SK-N-SH treated with all-trans-retinoic acid at 6 μM for 48 hours (cell line): ENCODE measurements at regions not wholly inside any gene's neighbourhood (a gene's known extent, or its start where the extent isn't known, plus 50 kb on each side); places are given as distances from the start of the nearest gene placed in this dataset.

Experiments
- ARNTL ChIP-seq: fragments of 450-650 bp; formaldehyde crosslinking; IDR thresholded peaks from 2 replicates; pipeline ENCODE4 v1.5.0; 2020; ENCODE audit warnings: low read depth, mild to moderate bottlenecking, moderate library complexity, borderline replicate concordance
- CSRNP3 ChIP-seq: fragments of 250-450 bp; sonication (Bioruptor Pico); IDR thresholded peaks from 2 replicates; pipeline ENCODE4 v1.5.1; 2021; ENCODE audit warnings: mild to moderate bottlenecking, moderate library complexity
- PATZ1 ChIP-seq: fragments of 250-450 bp; sonication (Bioruptor Pico); IDR thresholded peaks from 2 replicates; pipeline ENCODE4 v1.8.0; 2020; ENCODE audit warnings: mild to moderate bottlenecking, moderate library complexity, borderline replicate concordance
- RARB ChIP-seq: fragments of 250-450 bp; sonication (Bioruptor Pico); IDR thresholded peaks from 2 replicates; pipeline ENCODE4 v1.8.0; 2021; ENCODE audit warnings: mild to moderate bottlenecking, moderate library complexity
- SNAI2 ChIP-seq: fragments of 250-450 bp; sonication (Bioruptor Pico); IDR thresholded peaks from 2 replicates; pipeline ENCODE4 v1.5.0; 2020; ENCODE audit warnings: mild to moderate bottlenecking, moderate library complexity
- TOX ChIP-seq: fragments of 250-450 bp; sonication (Bioruptor Pico); IDR thresholded peaks from 2 replicates; pipeline ENCODE4 v1.8.0; 2021; ENCODE audit warnings: mild to moderate bottlenecking, moderate library complexity, borderline replicate concordance
- ZC3H10 ChIP-seq: fragments of 250-450 bp; sonication (Bioruptor Pico); IDR thresholded peaks from 2 replicates; pipeline ENCODE4 v1.5.1; 2021; ENCODE audit warnings: mild to moderate bottlenecking, moderate library complexity

GRCh38 chr9:89804766-89805531 is 200.1 kb downstream of the GADD45G start:
- TF ChIP-seq TOX (CRISPR knock-in tag), result no peak
- TF ChIP-seq CSRNP3, result no peak
- TF ChIP-seq RARB, result no peak
- no peak for TF ChIP-seq SNAI2
- TF ChIP-seq PATZ1 (CRISPR knock-in tag), result no peak
- no peak for TF ChIP-seq ARNTL (CRISPR knock-in tag)
- TF ChIP-seq ZC3H10 (CRISPR knock-in tag), result no peak
